Neural progenitor cell (in vitro differentiated cells): ENCODE measurements at regions not wholly inside any gene's neighbourhood (a gene's known extent, or its start where the extent isn't known, plus 50 kb on each side); places are given as distances from the start of the nearest gene placed in this dataset.

ENCODE experiments used
- DNase-seq: peaks from one replicate; pipeline ENCODE4 v3.0.0-alpha.2; 2016; ENCODE audit warnings: low spot score
- H2AFZ ChIP-seq: fragments of 200-600 bp; sonication (generic); replicated peaks from 2 replicates; pipeline ENCODE4 v1.6.1; 2016; ENCODE audit warnings: antibody characterized with exemption
- H3F3A ChIP-seq: fragments of 200-600 bp; sonication (generic); 2 replicates; pipeline ENCODE4 v1.6.1; 2016; ENCODE audit warnings: antibody characterized with exemption, low read depth
- H3K27ac ChIP-seq: fragments of 200-600 bp; sonication (generic); 2 replicates; pipeline ENCODE4 v1.5.1; 2016; ENCODE audit warnings: mild to moderate bottlenecking
- H3K27me3 ChIP-seq: fragments of 200-600 bp; sonication (generic); 2 replicates; pipeline ENCODE4 v1.6.1; 2016; ENCODE audit warnings: mild to moderate bottlenecking, moderate library complexity
- H3K36me3 ChIP-seq: fragments of 200-600 bp; sonication (generic); 2 replicates; pipeline ENCODE4 v1.5.1; 2016
- H3K4me1 ChIP-seq: fragments of 200-600 bp; sonication (generic); 2 replicates; pipeline ENCODE4 v1.6.1; 2016; ENCODE audit warnings: mixed run types
- H3K4me2 ChIP-seq: fragments of 200-600 bp; sonication (generic); 2 replicates; pipeline ENCODE4 v1.6.1; 2016
- H3K4me3 ChIP-seq: fragments of 200-600 bp; sonication (generic); 2 replicates; pipeline ENCODE4 v1.5.1; 2016
- H3K79me2 ChIP-seq: fragments of 200-600 bp; sonication (generic); 2 replicates; pipeline ENCODE4 v1.6.1; 2016; ENCODE audit warnings: low read depth
- H3K9ac ChIP-seq: fragments of 200-600 bp; sonication (generic); 2 replicates; pipeline ENCODE4 v1.6.1; 2016
- H3K9me3 ChIP-seq: fragments of 200-600 bp; sonication (generic); 2 replicates; pipeline ENCODE4 v1.5.1; 2016; ENCODE audit warnings: low read depth
- H4K20me1 ChIP-seq: fragments of 200-600 bp; sonication (generic); 2 replicates; pipeline ENCODE4 v1.6.1; 2016; ENCODE audit warnings: low read depth
- H3K27ac Mint-ChIP-seq: 3 replicates; pipeline ENCODE4 v1.8.0; 2021; ENCODE audit warnings: mixed read lengths
- H3K27me3 Mint-ChIP-seq: 2 replicates; pipeline ENCODE4 v1.8.0; 2022; ENCODE audit warnings: low read depth, mild to moderate bottlenecking, inconsistent platforms, moderate library complexity, mixed read lengths; ENCODE audit not compliant: insufficient read depth
- H3K36me3 Mint-ChIP-seq: 3 replicates; pipeline ENCODE4 v1.8.0; 2021; ENCODE audit warnings: mixed read lengths
- H3K4me1 Mint-ChIP-seq: 3 replicates; pipeline ENCODE4 v1.8.0; 2021; ENCODE audit warnings: mixed read lengths
- H3K4me3 Mint-ChIP-seq: 3 replicates; pipeline ENCODE4 v1.8.0; 2021; ENCODE audit warnings: mild to moderate bottlenecking, moderate library complexity, mixed read lengths
- H3K9me3 Mint-ChIP-seq: 3 replicates; pipeline ENCODE4 v1.8.0; 2020; ENCODE audit warnings: mixed read lengths
- EZH2 ChIP-seq: fragments of 200-600 bp; sonication (generic); IDR thresholded peaks from 2 replicates; pipeline ENCODE4 v1.6.1; 2017; ENCODE audit warnings: antibody characterized with exemption, mild to moderate bottlenecking, moderate library complexity
- EZH2phosphoT487 ChIP-seq: fragments of 200-600 bp; sonication (generic); IDR thresholded peaks from 2 replicates; pipeline ENCODE4 v1.6.1; 2017; ENCODE audit warnings: antibody characterized with exemption
- TF ChIP-seq, protein P1 (sequence below): fragments of 200-600 bp; sonication (generic); IDR thresholded peaks from 2 replicates; pipeline ENCODE4 v1.5.1; 2017; ENCODE audit warnings: antibody characterized with exemption, mild to moderate bottlenecking

DNA sequence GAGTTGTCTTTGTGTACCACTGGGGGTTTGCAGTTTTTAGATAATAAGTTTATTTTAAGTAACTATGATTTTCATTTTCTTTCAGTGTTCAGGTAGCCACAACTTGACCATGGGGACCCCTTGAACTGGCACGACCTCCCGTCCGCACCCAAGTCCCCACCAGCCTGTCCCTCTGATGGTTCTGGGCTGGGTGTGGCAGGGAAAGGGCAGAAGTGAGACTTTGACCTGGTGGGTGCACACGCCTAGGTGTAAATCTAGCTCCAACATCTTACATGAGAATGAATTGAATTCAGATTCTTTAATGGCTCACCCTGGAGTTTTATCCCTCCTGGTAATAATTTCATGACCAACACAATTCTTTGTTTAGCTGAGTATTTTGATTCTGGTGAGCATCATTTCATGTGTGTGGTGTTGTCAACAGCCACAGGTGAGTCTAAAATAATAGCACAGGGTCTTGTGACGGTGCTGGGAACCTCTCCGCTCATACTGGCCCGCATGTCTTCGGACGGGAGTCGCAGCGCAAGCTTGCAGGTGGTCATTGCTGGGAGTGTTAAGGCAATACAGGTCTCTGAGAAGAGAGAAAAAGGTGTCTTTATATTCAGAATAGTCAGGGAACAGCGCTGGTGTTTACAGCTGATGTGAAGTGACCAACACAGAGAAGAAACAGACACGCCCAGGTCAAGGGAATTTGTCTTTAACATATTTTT, 50.8 kb upstream of the POFUT2 start:
- H3K27me3 Mint-ChIP-seq: peaks cover 16% of the 10 kb centered on the region

DNA sequence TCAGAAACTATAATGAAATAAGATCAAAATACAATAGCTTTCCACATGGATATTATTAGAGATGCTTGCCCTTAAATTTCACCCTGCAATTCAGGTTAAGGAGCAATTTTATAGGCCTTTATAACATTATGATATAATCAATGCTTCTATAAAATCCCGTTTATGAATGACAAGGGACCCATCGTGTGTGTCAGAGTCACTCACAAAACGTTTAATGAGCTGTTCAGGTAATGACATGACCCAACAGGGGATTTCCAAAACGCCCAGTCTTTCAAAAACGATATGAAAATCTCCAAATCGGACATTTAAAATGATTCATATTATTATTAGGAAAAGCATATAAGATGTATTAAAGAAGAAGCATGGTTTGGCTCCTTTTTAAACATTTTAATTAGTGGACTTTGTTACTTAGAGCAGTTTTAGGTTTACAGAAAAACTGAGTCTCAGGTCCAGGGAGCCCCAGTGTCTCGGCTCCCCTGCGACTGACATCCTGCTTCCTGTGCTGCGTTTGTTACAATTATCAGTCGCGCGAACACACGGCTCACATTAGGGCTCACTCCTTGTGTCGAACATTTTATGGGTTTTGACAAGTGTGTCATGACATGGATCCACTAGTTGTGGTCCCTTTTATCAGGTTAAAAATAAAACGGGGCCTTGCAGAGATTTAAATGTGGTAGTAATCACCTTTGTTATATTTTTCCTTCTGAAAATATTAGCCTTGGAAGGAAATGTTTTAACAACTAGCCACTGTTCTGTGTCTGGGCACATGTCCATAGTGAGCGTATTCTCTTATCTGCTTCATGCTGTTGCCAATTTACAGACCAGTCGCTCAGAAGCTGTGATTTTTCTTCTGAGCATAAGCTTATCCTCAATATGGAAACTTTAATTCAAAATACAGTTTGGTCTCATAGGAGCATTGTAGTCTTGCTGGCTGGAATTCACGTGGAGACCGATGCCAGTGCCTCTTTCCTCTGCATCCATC, 52.0 kb upstream of the POFUT2 start:
- Histone ChIP-seq H3K27ac (no peak overlapping the region), H3K79me2 (no peaks in the 10 kb centered on the region), H3K36me3 (no peaks in the 10 kb centered on the region), H4K20me1 (no peaks in the 10 kb centered on the region), H3K4me3 (no peak overlapping the region), H3K9ac (no peak overlapping the region), H3K4me1 (peaks cover 25% of the 10 kb centered on the region), H2AFZ (no peak overlapping the region), H3K9me3 (no peaks in the 10 kb centered on the region), H3K4me2 (no peak overlapping the region), H3F3A (peaks cover 14% of the 10 kb centered on the region), H3K27me3 (no peaks in the 10 kb centered on the region)
- Mint-ChIP-seq H3K9me3 (peaks cover 16% of the 10 kb centered on the region), H3K36me3 (peaks cover 2% of the 10 kb centered on the region), H3K4me1 (peaks cover 23% of the 10 kb centered on the region), H3K27me3 (peaks cover 14% of the 10 kb centered on the region), H3K27ac (no peak overlapping the region), H3K4me3 (no peak overlapping the region)
- TF ChIP-seq EZH2phosphoT487 (no peak), EZH2 (no peak)
- TF ChIP-seq, protein P1, sequence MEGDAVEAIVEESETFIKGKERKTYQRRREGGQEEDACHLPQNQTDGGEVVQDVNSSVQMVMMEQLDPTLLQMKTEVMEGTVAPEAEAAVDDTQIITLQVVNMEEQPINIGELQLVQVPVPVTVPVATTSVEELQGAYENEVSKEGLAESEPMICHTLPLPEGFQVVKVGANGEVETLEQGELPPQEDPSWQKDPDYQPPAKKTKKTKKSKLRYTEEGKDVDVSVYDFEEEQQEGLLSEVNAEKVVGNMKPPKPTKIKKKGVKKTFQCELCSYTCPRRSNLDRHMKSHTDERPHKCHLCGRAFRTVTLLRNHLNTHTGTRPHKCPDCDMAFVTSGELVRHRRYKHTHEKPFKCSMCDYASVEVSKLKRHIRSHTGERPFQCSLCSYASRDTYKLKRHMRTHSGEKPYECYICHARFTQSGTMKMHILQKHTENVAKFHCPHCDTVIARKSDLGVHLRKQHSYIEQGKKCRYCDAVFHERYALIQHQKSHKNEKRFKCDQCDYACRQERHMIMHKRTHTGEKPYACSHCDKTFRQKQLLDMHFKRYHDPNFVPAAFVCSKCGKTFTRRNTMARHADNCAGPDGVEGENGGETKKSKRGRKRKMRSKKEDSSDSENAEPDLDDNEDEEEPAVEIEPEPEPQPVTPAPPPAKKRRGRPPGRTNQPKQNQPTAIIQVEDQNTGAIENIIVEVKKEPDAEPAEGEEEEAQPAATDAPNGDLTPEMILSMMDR: no peak
- no peak for DNase-seq

More for the DNA sequence above, 50.8 kb upstream of the POFUT2 start:
- H3K4me3 Mint-ChIP-seq: peak overlapping the region; percentile 46
- Histone ChIP-seq H3F3A (peaks cover 14% of the 10 kb centered on the region), H3K27ac (no peak overlapping the region), H3K27me3 (no peaks in the 10 kb centered on the region), H3K9me3 (no peaks in the 10 kb centered on the region), H3K4me3 (no peak overlapping the region), H2AFZ (no peak overlapping the region), H3K9ac (no peak overlapping the region), H3K4me1 (peaks cover 36% of the 10 kb centered on the region), H4K20me1 (no peaks in the 10 kb centered on the region), H3K36me3 (no peaks in the 10 kb centered on the region), H3K4me2 (no peak overlapping the region), H3K79me2 (no peaks in the 10 kb centered on the region)
- H3K27ac Mint-ChIP-seq: no peak overlapping the region
- peaks cover 2% of the 10 kb centered on the region for H3K36me3 Mint-ChIP-seq
- H3K9me3 Mint-ChIP-seq: peaks cover 12% of the 10 kb centered on the region
- DNase-seq: no peak
- TF ChIP-seq EZH2phosphoT487 (no peak), EZH2 (no peak)
- TF ChIP-seq, protein P1: no peak
- peaks cover 35% of the 10 kb centered on the region for H3K4me1 Mint-ChIP-seq

DNA sequence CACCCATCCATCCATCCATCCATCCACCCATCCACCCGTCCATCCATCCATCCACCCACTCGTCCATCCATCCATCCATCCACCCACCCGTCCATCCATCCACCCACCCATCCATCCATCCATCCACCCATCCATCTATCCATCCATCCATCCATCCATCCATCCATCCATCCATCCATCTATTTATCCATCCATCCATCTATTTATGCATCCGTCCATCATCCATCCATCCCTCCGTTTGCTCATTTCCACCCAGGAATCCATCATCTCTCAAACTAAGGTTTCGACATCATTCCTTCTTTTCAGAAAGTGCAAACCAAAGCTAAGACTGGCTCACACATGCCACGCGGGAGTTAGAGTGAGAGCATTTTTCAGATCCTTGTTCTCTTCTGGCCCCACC, 52.8 kb upstream of the POFUT2 start:
- H3K27ac Mint-ChIP-seq: no peak overlapping the region
- peaks cover 2% of the 10 kb centered on the region for H3K36me3 Mint-ChIP-seq
- no peak overlapping the region for H3K9ac ChIP-seq
- no peak overlapping the region for H3K4me2 ChIP-seq
- no peaks in the 10 kb centered on the region for H3K27me3 ChIP-seq
- peaks cover 25% of the 10 kb centered on the region for H3K4me1 ChIP-seq
- no peak overlapping the region for H3K27ac ChIP-seq
- no peak for DNase-seq
- H2AFZ ChIP-seq: no peak overlapping the region
- no peaks in the 10 kb centered on the region for H3K79me2 ChIP-seq
- H3K9me3 ChIP-seq: no peaks in the 10 kb centered on the region
- peaks cover 23% of the 10 kb centered on the region for H3K4me1 Mint-ChIP-seq
- no peak for TF ChIP-seq EZH2phosphoT487
- TF ChIP-seq, protein P1: no peak
- no peak for TF ChIP-seq EZH2
- H3K27me3 Mint-ChIP-seq: peaks cover 17% of the 10 kb centered on the region
- no peaks in the 10 kb centered on the region for H4K20me1 ChIP-seq
- peak overlapping the region; percentile 52 for H3K4me3 Mint-ChIP-seq
- no peaks in the 10 kb centered on the region for H3K36me3 ChIP-seq
- H3F3A ChIP-seq: peaks cover 14% of the 10 kb centered on the region
- H3K9me3 Mint-ChIP-seq: peaks cover 19% of the 10 kb centered on the region
- no peak overlapping the region for H3K4me3 ChIP-seq
